ENCODE measurements at regions not wholly inside any gene's neighbourhood (a gene's known extent, or its start where the extent isn't known, plus 50 kb on each side); places are given as distances from the start of the nearest gene placed in this dataset.

DNA sequence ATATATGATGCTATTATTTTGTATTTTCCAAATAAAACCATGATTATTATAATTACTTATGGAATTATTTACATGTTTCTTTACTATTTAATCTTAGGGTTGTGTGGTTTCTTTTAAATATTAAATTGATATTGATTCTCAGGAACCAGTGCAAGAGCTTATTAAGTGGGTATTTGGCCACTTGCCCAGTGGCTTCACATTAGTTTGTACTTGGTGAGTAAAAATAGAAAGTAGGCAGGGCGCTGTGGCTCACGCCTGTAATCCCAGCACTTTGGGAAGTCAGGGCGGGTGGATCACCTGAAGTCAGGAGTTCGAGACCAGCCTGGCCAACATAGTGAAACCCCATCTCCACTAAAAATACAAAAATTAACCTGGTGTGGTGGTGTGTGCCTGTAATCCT is 497.1 kb downstream of the PTPRC start:
- intact Hi-C loops (cut with micrococcal nuclease) = no loop called here
- Mint-ChIP-seq H3K27me3 (ENCODE audit: low read depth) (no peaks in the 10 kb centered on the region), H3K4me1 (ENCODE audit: low read depth) (no peaks in the 10 kb centered on the region), H3K27ac (no peak overlapping the region), H3K36me3 (ENCODE audit: low read depth) (no peaks in the 10 kb centered on the region), H3K9me3 (no peaks in the 10 kb centered on the region), H3K4me3 (no peak overlapping the region)
- no peak for DNase-seq
- CTCF ChIA-PET = no interaction called here

- Mint-ChIP-seq H3K27ac (no peak overlapping the region), H3K36me3 (ENCODE audit: low read depth) (no peaks in the 10 kb centered on the region), H3K9me3 (no peaks in the 10 kb centered on the region), H3K4me3 (no peak overlapping the region), H3K4me1 (ENCODE audit: low read depth) (no peaks in the 10 kb centered on the region), H3K27me3 (ENCODE audit: low read depth) (peaks cover 3% of the 10 kb centered on the region)
- intact Hi-C loops (cut with micrococcal nuclease) = no loop called here
- no peak for DNase-seq
- CTCF ChIA-PET = no interaction called here
These were observed 499.2 kb downstream of the PTPRC start for GRCh38 chr1:199138061-199138460.

DNA sequence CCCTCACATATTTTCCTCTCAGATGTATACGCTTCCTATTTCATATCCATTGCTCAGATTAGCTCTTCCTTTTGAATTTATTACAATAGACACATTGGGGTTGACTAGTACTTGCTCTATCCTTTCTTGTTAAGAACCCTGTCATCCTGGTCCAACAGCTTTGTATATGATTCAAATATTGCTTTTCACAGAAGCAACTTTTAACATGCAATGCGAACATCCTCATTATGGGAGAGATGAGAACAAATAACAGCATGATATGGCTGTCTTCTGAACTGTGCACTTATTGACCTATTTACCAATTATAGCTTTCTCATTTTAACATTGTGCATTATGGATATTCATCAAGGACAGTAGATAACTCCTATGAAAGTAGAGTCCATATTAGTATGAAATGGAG is 510.8 kb downstream of the PTPRC start:
- CTCF ChIA-PET = no interaction called here
- no peak for DNase-seq
- intact Hi-C loops (cut with micrococcal nuclease) = no loop called here
- peaks cover 6% of the 10 kb centered on the region for H3K27me3 Mint-ChIP-seq (ENCODE audit: low read depth)
- H3K9me3 Mint-ChIP-seq = no peaks in the 10 kb centered on the region
- H3K27ac Mint-ChIP-seq = no peak overlapping the region
- H3K4me1 Mint-ChIP-seq (ENCODE audit: low read depth) = no peaks in the 10 kb centered on the region
- no peak overlapping the region for H3K4me3 Mint-ChIP-seq
- no peaks in the 10 kb centered on the region for H3K36me3 Mint-ChIP-seq (ENCODE audit: low read depth)

- no peak for DNase-seq
- CTCF ChIA-PET = no interaction called here
These were observed 511.9 kb downstream of the PTPRC start for GRCh38 chr1:199150756-199151155.

GRCh38 chr1:199151634-199152425 is 513.0 kb downstream of the PTPRC start:
- no peaks in the 10 kb centered on the region for H3K9me3 Mint-ChIP-seq
- no peaks in the 10 kb centered on the region for H3K4me1 Mint-ChIP-seq (ENCODE audit: low read depth)
- H3K36me3 Mint-ChIP-seq (ENCODE audit: low read depth) = no peaks in the 10 kb centered on the region
- H3K27ac Mint-ChIP-seq = no peak overlapping the region
- H3K4me3 Mint-ChIP-seq = no peak overlapping the region
- no peaks in the 10 kb centered on the region for H3K27me3 Mint-ChIP-seq (ENCODE audit: low read depth)
- CTCF ChIA-PET = interaction anchor here (0.5 kb wide), 1 partner anchor 24 kb away, joined by 3 read pairs; no protein-coding TSS in a partner anchor
- DNase-seq = no peak
- intact Hi-C loops (cut with micrococcal nuclease) = no loop called here

More at GRCh38 chr1:199150756-199151155, 511.9 kb downstream of the PTPRC start:
- Mint-ChIP-seq H3K4me3 (no peak overlapping the region), H3K27me3 (ENCODE audit: low read depth) (peaks cover 4% of the 10 kb centered on the region), H3K36me3 (ENCODE audit: low read depth) (no peaks in the 10 kb centered on the region), H3K9me3 (no peaks in the 10 kb centered on the region), H3K4me1 (ENCODE audit: low read depth) (no peaks in the 10 kb centered on the region), H3K27ac (no peak overlapping the region)
- intact Hi-C loops (cut with micrococcal nuclease) = no loop called here

DNA sequence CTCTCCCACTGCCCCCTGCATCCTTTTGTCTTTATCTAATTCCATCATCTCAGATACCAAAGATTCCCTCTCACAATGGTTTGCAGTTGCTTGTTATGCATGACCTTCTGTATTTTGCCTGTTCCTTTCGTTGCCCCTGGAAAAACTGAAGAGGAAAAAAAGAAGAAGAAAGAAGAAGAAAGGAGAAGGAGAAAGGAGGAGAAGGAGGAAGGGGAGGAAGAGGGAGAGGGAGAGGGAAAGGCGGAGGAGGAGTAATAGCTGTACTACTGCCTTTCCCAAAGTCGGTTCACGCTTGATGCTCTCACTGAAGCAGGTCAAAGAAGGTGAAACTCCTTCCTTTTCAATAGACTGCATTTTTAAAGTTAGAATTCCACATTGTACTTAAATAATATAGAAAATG is 513.8 kb downstream of the PTPRC start:
- Mint-ChIP-seq H3K36me3 (ENCODE audit: low read depth) (no peaks in the 10 kb centered on the region), H3K4me1 (ENCODE audit: low read depth) (no peaks in the 10 kb centered on the region), H3K27ac (no peak overlapping the region), H3K27me3 (ENCODE audit: low read depth) (no peaks in the 10 kb centered on the region), H3K4me3 (no peak overlapping the region), H3K9me3 (no peaks in the 10 kb centered on the region)
- no peak for DNase-seq
- intact Hi-C loops (cut with micrococcal nuclease) = no loop called here
- CTCF ChIA-PET = no interaction called here

GRCh38 chr1:199155166-199156019 is 516.6 kb downstream of the PTPRC start:
- intact Hi-C loops (cut with micrococcal nuclease) = no loop called here
- DNase-seq = no peak
- H3K4me1 Mint-ChIP-seq (ENCODE audit: low read depth) = peaks cover under 1% of the 10 kb centered on the region
- CTCF ChIA-PET = interaction anchor here (1.0 kb wide), 1 partner anchor 87 kb away, joined by 3 read pairs; no protein-coding TSS in a partner anchor
- no peak overlapping the region for H3K27ac Mint-ChIP-seq
- no peaks in the 10 kb centered on the region for H3K9me3 Mint-ChIP-seq
- H3K36me3 Mint-ChIP-seq (ENCODE audit: low read depth) = no peaks in the 10 kb centered on the region
- no peaks in the 10 kb centered on the region for H3K27me3 Mint-ChIP-seq (ENCODE audit: low read depth)
- no peak overlapping the region for H3K4me3 Mint-ChIP-seq

DNA sequence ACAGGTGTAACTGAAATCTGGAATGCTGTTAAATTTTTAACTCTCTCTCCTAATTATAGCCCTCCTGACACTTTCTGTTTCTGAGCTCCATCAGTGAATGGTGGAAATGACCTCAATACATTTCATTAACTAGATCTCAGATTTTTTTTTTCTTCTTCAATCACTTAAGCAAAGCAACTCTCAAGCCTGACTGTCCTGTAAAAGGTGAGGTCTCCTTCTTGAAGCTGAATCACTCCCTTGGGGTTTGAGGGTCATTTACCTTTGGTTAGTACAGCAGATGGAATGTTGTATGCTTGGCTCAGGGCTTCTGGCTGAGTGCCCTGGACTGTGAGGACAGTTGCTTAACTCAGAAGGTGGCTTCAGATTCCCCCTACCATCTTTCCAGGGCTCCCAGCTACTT is 518.7 kb downstream of the PTPRC start:
- H3K4me1 Mint-ChIP-seq (ENCODE audit: low read depth) = peaks cover 14% of the 10 kb centered on the region
- no peaks in the 10 kb centered on the region for H3K36me3 Mint-ChIP-seq (ENCODE audit: low read depth)
- intact Hi-C loops (cut with micrococcal nuclease) = no loop called here
- no peaks in the 10 kb centered on the region for H3K27me3 Mint-ChIP-seq (ENCODE audit: low read depth)
- no peaks in the 10 kb centered on the region for H3K9me3 Mint-ChIP-seq
- no peak for DNase-seq
- CTCF ChIA-PET = interaction anchor here (0.6 to 0.7 kb wide), 2 partner anchors 387 to 392 kb away, joined by 3 to 4 read pairs; no protein-coding TSS in a partner anchor
- no peak overlapping the region for H3K27ac Mint-ChIP-seq
- no peak overlapping the region for H3K4me3 Mint-ChIP-seq

GRCh38 chr1:199160521-199161318 is 521.9 kb downstream of the PTPRC start:
- CTCF ChIA-PET = interaction anchor here (0.6 kb wide), 1 partner anchor 1160 kb away, joined by 3 read pairs; no protein-coding TSS in a partner anchor
- Mint-ChIP-seq H3K9me3 (no peaks in the 10 kb centered on the region), H3K27me3 (ENCODE audit: low read depth) (no peaks in the 10 kb centered on the region), H3K4me3 (no peak overlapping the region), H3K4me1 (ENCODE audit: low read depth) (peaks cover 21% of the 10 kb centered on the region), H3K36me3 (ENCODE audit: low read depth) (no peaks in the 10 kb centered on the region), H3K27ac (no peak overlapping the region)
- DNase-seq = no peak
- intact Hi-C loops (cut with micrococcal nuclease) = loop anchor here (1.0 kb wide), 2 partner anchors 13 to 66 kb away; no protein-coding TSS in a partner anchor

DNA sequence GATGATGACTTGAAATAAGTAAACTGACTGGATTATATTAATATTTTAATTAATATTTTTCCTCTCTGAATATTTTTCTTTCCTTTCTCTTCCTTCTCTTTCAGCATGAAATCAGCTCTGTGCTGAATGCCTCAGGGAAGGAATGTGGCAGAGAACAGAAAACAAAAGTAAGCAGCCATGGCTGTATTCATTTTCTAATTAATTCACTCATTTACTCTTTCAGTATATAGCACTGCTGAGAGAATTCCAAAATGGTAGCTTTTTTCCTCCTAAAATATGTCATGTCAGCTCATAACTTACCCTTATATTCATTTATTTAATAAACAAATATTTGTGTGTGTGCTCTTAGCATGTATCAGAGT is 522.5 kb downstream of the PTPRC start:
- intact Hi-C loops (cut with micrococcal nuclease) = loop anchor here (1.0 kb wide), 2 partner anchors 12 to 65 kb away; no protein-coding TSS in a partner anchor
- H3K27me3 Mint-ChIP-seq (ENCODE audit: low read depth) = no peaks in the 10 kb centered on the region
- no peak for DNase-seq
- H3K9me3 Mint-ChIP-seq = no peaks in the 10 kb centered on the region
- CTCF ChIA-PET = interaction anchor here (0.6 kb wide), 1 partner anchor 1160 kb away, joined by 3 read pairs; no protein-coding TSS in a partner anchor
- no peak overlapping the region for H3K27ac Mint-ChIP-seq
- no peak overlapping the region for H3K4me3 Mint-ChIP-seq
- no peaks in the 10 kb centered on the region for H3K36me3 Mint-ChIP-seq (ENCODE audit: low read depth)
- peaks cover 21% of the 10 kb centered on the region for H3K4me1 Mint-ChIP-seq (ENCODE audit: low read depth)

DNA sequence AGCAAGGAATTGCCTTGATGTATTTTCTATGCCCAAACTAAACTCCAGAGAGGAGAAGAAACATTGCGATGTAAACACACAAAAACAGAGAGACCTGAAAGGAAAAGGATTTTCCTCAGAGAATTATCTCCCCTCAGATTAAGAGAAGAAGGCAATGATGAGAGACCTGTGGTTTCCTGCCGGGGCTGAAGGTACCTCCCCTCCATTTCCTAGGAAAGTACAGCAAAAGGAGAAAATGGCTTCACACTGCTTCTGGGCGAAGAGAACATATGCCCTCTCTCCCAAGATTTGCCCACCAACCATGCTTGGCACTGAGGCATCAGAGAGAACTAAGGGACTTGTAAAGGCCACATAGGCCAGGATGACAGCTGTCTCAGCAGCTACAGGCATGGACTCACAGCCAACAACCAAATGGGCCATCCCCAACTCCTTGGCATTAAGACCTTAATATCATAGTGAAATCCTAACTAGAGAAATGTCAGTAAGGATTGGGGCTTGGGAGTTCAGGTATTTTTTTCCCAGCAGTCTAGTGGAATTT is 523.0 kb downstream of the PTPRC start:
- Mint-ChIP-seq H3K27me3 (ENCODE audit: low read depth) (no peaks in the 10 kb centered on the region), H3K4me3 (no peak overlapping the region), H3K9me3 (no peaks in the 10 kb centered on the region), H3K27ac (peak overlapping the region; percentile 29), H3K4me1 (ENCODE audit: low read depth) (peaks cover 21% of the 10 kb centered on the region), H3K36me3 (ENCODE audit: low read depth) (no peaks in the 10 kb centered on the region)
- DNase-seq = peak; percentile 11
- intact Hi-C loops (cut with micrococcal nuclease) = loop anchor here (1.0 kb wide), 2 partner anchors 11 to 64 kb away; no protein-coding TSS in a partner anchor
- CTCF ChIA-PET = interaction anchor here (0.6 kb wide), 1 partner anchor 1161 kb away, joined by 3 read pairs; no protein-coding TSS in a partner anchor
